Ascending aorta (tissue), 2 donors: ENCODE measurements at regions not wholly inside any gene's neighbourhood (a gene's known extent, or its start where the extent isn't known, plus 50 kb on each side); places are given as distances from the start of the nearest gene placed in this dataset.
"Not testable (repeated sequence)": the region's sequence is repeated elsewhere in the genome, so short reads cannot be mapped to it uniquely, and the experiment has no call there.

Experiments
- DNase-seq, 2 donors: peaks; one replicate each; pipeline ENCODE4 v3.0.0-alpha.2; 2019; ENCODE audit warnings: low spot score in 2 of 2
- H3K27ac ChIP-seq, 2 donors: fragments of 200-600 bp; sonication (generic); one replicate each; pipeline ENCODE4 v1.5.1; 2016 to 2017; ENCODE audit warnings: mild to moderate bottlenecking in 1 of 2
- H3K27me3 ChIP-seq: fragments of 200-600 bp; sonication (generic); one replicate; pipeline ENCODE4 v1.5.1; 2017
- H3K36me3 ChIP-seq, 2 donors: fragments of 200-600 bp; sonication (generic); one replicate each; pipeline ENCODE4 v1.5.1; 2016
- H3K4me1 ChIP-seq, 2 donors: fragments of 200-600 bp; sonication (generic); one replicate each; pipeline ENCODE4 v1.5.1; 2016 to 2017; ENCODE audit warnings: mild to moderate bottlenecking in 1 of 2
- H3K4me3 ChIP-seq, 2 donors: fragments of 200-600 bp; sonication (generic); one replicate each; pipeline ENCODE4 v1.5.1; 2016 to 2017; ENCODE audit warnings: mild to moderate bottlenecking in 1 of 2
- H3K9me3 ChIP-seq, 2 donors: fragments of 200-600 bp; sonication (generic); one replicate each; pipeline ENCODE4 v1.5.1; 2016
- CTCF ChIP-seq, 3 experiments: fragments of 200-600 bp in 2 of 3; fragments of 450-650 bp in 1 of 3; sonication (generic) in 2 of 3; IDR thresholded peaks; one replicate each; pipeline ENCODE4 v1.5.1; 2016 to 2019; ENCODE audit warnings: antibody characterized with exemption in 3 of 3, mild to moderate bottlenecking in 1 of 3, moderate library complexity in 1 of 3
- intact Hi-C: fragments of 100-400 bp; cut with DNase I; formaldehyde crosslinking; loops from one replicate; pipeline ENCODE4 v1.15.1; 2023

GRCh38 chr3:84318273-84318809 lies 640.4 kb upstream of the CADM2 start:
- H3K27ac ChIP-seq: no peak overlapping the region
- no peaks in the 10 kb centered on the region for H3K9me3 ChIP-seq
- intact Hi-C loops: no loop called here
- H3K27me3 ChIP-seq: no peaks in the 10 kb centered on the region
- no peak for DNase-seq
- TF ChIP-seq CTCF (IDR thresholded peaks at IDR 0.05): no peak
- no peaks in the 10 kb centered on the region for H3K36me3 ChIP-seq
- H3K4me3 ChIP-seq: no peak overlapping the region
- no peaks in the 10 kb centered on the region for H3K4me1 ChIP-seq

- H3K27ac ChIP-seq, H3K9me3 ChIP-seq, intact Hi-C loops, H3K4me3 ChIP-seq, H3K27me3 ChIP-seq, DNase-seq, H3K36me3 ChIP-seq, H3K4me1 ChIP-seq: not testable (repeated sequence)
These were observed 593.1 kb upstream of the CADM2 start for GRCh38 chr3:84365563-84366278.
